Thoracic aorta (tissue), 2 donors: ENCODE measurements at regions not wholly inside any gene's neighbourhood (a gene's known extent, or its start where the extent isn't known, plus 50 kb on each side); places are given as distances from the start of the nearest gene placed in this dataset.
A peak's percentile ranks its signal among the peaks of the same experiment; 100 is the strongest.

Experiments
- ATAC-seq: fragments of 150-250 bp; one replicate; pipeline ENCODE4 v1.8.0; 2017; ENCODE audit warnings: low read depth; ENCODE audit not compliant: insufficient number of reproducible peaks, low FRiP score
- DNase-seq: peaks from one replicate; pipeline ENCODE4 v3.0.0-alpha.2; 2020; ENCODE audit warnings: low spot score
- H3K27ac ChIP-seq, 2 donors: fragments of 200-600 bp; sonication (generic); 1 replicate in 1 of 2; 2 replicates in 1 of 2; pipeline ENCODE4 v1.5.1; 2016; ENCODE audit warnings: mild to moderate bottlenecking in 2 of 2, moderate library complexity in 2 of 2
- H3K27me3 ChIP-seq: fragments of 200-600 bp; sonication (generic); replicated peaks from 2 replicates; pipeline ENCODE4 v1.6.0; 2016; ENCODE audit warnings: mild to moderate bottlenecking; ENCODE audit not compliant: insufficient read depth
- H3K36me3 ChIP-seq: fragments of 200-600 bp; sonication (generic); one replicate; pipeline ENCODE4 v1.5.1; 2016
- H3K4me1 ChIP-seq, 2 donors: fragments of 200-600 bp; sonication (generic); 1 replicate in 1 of 2; 2 replicates in 1 of 2; pipeline versions ENCODE4 v1.5.1 to v1.6.0; 2016; ENCODE audit warnings: low read depth in 2 of 2, mild to moderate bottlenecking in 1 of 2; ENCODE audit not compliant: control insufficient read depth in 1 of 2
- H3K4me3 ChIP-seq: fragments of 200-600 bp; sonication (generic); 2 replicates; pipeline ENCODE4 v1.5.1; 2016; ENCODE audit warnings: mild to moderate bottlenecking
- H3K9me3 ChIP-seq: fragments of 200-600 bp; sonication (generic); 2 replicates; pipeline ENCODE4 v1.5.1; 2016
- CTCF ChIP-seq: fragments of 200-600 bp; sonication (generic); IDR thresholded peaks from one replicate; pipeline ENCODE4 v1.5.1; 2019; ENCODE audit warnings: antibody characterized with exemption

DNA sequence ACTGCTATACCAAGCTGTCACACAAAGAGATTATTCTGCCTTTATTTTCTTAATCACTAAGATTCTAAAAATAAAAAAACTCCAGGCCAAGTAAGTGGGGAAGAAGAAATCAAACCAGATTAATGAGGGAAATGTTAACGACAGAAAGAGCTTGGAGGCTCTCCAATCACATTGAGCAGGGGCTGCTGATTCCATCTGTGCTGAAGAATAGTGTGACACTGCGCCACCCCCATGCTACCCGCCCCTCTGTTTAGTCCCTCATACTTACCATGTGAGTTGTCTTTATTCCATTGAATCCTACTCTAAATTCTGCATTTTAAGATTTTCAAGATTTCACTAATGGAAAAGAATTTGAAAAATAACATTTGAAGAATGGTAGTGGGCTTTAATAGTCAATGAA is 998.0 kb upstream of the CDH2 start:
- H3K36me3 ChIP-seq = no peaks in the 10 kb centered on the region
- H3K4me1 ChIP-seq = peaks cover 4 to 15% of the 10 kb centered on the region in 2 donors
- H3K27ac ChIP-seq = no peak overlapping the region
- ATAC-seq = no peak
- no peak for DNase-seq
- H3K27me3 ChIP-seq = no peaks in the 10 kb centered on the region
- H3K4me3 ChIP-seq = no peak overlapping the region
- H3K9me3 ChIP-seq = no peaks in the 10 kb centered on the region
- TF ChIP-seq CTCF = no peak

DNA sequence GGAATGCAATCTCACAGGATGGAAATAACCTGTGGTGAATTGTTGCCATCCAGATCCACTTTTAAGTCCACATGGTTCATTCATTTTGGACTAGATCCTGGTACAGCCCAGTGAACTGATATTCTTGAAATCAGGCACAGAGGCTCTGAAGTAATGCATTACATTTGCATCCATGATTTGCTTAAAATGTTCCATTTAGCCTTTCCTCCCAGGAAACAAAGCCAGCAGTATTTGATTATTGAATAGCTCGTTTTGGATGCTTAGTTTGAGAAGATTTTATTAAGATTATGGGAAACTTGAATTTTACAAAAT is 995.8 kb upstream of the CDH2 start:
- TF ChIP-seq CTCF = no peak
- H3K27me3 ChIP-seq = no peaks in the 10 kb centered on the region
- no peak overlapping the region for H3K27ac ChIP-seq
- peaks cover 4 to 15% of the 10 kb centered on the region in 2 donors for H3K4me1 ChIP-seq
- DNase-seq = no peak
- H3K36me3 ChIP-seq = no peaks in the 10 kb centered on the region
- ATAC-seq = no peak
- no peak overlapping the region for H3K4me3 ChIP-seq
- no peaks in the 10 kb centered on the region for H3K9me3 ChIP-seq

- H3K36me3 ChIP-seq = no peaks in the 10 kb centered on the region
- H3K9me3 ChIP-seq = no peaks in the 10 kb centered on the region
- no peak for TF ChIP-seq CTCF
- H3K4me3 ChIP-seq = no peak overlapping the region
- no peaks in the 10 kb centered on the region for H3K27me3 ChIP-seq
- H3K4me1 ChIP-seq = peaks cover 4 to 15% of the 10 kb centered on the region in 2 donors
- no peak for DNase-seq
- ATAC-seq = no peak
- H3K27ac ChIP-seq = no peak overlapping the region
Measured at GRCh38 chr18:29171892-29172755, 995.2 kb upstream of the CDH2 start.

DNA sequence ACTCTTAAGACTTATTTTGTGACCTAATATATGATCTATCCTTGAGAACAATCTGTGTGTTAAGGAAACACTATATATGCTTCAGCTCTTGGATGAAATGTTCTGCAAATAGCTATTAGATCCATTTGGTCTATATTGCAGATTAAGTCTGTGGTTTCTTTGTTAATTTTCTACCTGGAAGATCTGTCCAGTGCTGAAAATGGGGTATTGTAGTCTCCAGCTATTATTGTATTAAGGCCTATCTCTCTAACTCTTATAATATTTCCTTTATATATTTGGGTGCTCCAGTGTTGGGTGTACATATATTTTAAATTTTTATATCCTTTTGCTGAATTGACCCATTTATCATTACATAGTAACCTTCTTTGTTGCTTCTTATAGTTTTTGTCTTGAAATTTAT is 992.7 kb upstream of the CDH2 start:
- no peak for TF ChIP-seq CTCF
- H3K9me3 ChIP-seq = no peaks in the 10 kb centered on the region
- H3K4me3 ChIP-seq = no peak overlapping the region
- H3K36me3 ChIP-seq = no peaks in the 10 kb centered on the region
- H3K27me3 ChIP-seq = no peaks in the 10 kb centered on the region
- DNase-seq (no peak), ATAC-seq (no peak)
- no peak overlapping the region for H3K27ac ChIP-seq
- peaks cover 7 to 18% of the 10 kb centered on the region in 2 donors for H3K4me1 ChIP-seq

- DNase-seq (no peak), ATAC-seq (no peak)
- peak overlapping the region; percentile 66 to 67 for H3K27ac ChIP-seq
- H3K36me3 ChIP-seq = no peaks in the 10 kb centered on the region
- TF ChIP-seq CTCF = no peak
- peaks cover 22 to 23% of the 10 kb centered on the region in 2 donors for H3K4me1 ChIP-seq
- H3K9me3 ChIP-seq = no peaks in the 10 kb centered on the region
- no peaks in the 10 kb centered on the region for H3K27me3 ChIP-seq
- no peak overlapping the region for H3K4me3 ChIP-seq
Measured at GRCh38 chr18:29164993-29165599, 988.2 kb upstream of the CDH2 start.
